Stimulated activated CD4-positive, alpha-beta T cell treated with anti-CD3 and anti-CD28 coated beads, Interleukin-15, amount 100 ng/mL, for 1 hour (primary cell): ENCODE measurements at regions not wholly inside any gene's neighbourhood (a gene's known extent, or its start where the extent isn't known, plus 50 kb on each side); places are given as distances from the start of the nearest gene placed in this dataset.
"Not testable (repeated sequence)": the region's sequence is repeated elsewhere in the genome, so short reads cannot be mapped to it uniquely, and the experiment has no call there.

ENCODE experiments used
- DNase-seq, 2 donors: peaks; one replicate each; pipeline ENCODE4 v3.0.0-alpha.2; 2020; ENCODE audit warnings: low read depth in 1 of 2, low spot score in 1 of 2

DNA sequence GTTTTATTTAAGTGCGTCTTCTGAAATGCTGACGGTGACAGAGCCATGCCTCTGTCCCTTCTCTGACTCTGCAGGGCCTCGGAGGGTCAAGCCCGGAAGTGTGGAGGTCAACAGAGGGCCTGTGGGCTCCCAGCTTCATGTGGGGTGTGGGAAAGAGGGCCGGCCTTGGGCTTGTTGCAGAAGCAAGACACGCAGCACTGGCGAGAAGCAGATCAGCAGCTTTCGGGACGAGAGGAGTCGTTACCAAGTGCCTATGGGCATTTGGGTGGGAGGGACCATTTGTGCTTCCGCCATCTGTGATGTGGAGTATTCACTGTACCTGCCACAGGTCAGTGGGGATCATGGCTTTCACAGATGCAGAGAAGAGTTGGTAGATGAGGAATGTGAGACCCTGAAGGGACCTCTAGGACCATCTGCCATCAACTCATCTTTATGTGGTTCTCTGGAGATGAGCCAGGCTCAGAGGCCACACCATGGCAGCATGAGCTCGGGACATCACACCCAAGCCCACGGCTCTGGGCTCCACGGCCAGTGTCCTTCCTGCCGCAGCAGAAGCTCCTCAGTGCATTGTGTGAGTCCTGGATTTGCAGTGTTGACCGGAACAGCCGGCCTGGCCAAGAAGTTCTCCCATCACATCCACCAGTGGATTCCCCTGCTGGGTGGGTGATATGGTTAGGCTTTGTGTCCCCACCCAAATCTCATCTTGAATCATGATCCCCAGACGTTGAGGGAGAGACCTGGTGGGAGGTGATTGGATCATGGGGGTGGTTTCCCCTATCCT, 590.7 kb downstream of the TBC1D22A start:
- no peak for DNase-seq

- no peak for DNase-seq
Measured at GRCh38 chr22:47351836-47352579, 589.6 kb downstream of the TBC1D22A start.

GRCh38 chr22:47346287-47346686, 583.8 kb downstream of the TBC1D22A start:
- not testable (repeated sequence) for DNase-seq

- no peak for DNase-seq
Measured at GRCh38 chr22:47345025-47345424, 582.6 kb downstream of the TBC1D22A start.

DNA sequence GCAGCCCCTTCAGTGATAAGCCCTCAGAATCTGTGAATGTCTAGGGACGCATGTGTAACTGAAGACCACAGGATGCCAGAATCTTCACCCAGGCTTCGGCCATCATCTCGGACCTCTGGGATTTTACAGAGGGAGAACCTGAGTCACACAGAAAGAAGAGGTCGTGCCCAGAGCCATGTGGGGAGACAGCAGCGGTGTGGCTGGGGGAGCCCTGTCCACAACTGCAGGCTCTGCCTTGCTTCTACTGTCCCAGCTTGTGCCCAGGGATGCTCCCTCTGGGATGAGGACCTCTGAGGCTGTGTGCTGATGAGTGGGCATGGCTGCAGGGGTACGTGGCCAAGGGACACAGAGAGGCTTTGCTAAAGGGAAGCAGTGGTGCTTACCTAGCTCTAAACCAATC, 582.0 kb downstream of the TBC1D22A start:
- DNase-seq = no peak

DNA sequence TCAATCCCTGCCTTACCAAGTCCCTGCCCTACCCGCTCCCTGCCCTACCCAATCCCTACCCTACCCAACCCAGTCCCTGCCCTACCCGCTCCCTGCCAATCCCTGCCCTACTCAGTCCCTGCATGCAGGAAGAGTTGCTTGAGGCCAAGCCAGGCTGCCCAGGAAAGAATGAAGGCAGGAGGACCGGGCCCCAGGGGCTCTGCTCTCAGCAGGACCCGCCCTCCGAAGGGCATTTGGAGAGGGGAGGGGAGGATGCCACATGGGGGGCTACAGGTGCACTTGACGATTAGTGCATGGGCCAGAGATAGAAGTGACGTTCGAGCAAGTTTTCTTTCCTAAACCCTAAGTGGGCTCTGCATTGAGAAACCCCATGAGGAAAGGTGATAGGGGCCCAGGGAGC, 581.2 kb downstream of the TBC1D22A start:
- no peak for DNase-seq

DNA sequence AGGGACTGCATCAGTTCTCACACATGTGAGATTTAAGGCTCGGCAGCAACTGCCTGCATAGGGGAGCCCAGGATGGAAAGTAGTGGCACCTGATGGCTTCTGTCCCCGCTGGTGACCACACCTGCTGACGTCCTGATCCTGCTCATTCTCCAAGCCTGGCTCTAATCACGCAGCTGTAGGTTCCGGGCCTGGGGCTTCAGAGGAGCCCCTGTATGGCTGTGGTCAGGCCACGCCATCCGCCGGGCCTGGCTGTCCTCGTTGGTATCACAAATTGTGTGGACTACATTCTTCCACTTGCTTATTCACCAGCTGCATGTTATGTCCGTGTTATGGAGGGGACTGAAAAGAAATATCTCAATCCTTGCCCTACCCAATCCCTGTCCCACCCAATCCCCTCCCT, 580.0 kb downstream of the TBC1D22A start:
- DNase-seq = no peak

DNA sequence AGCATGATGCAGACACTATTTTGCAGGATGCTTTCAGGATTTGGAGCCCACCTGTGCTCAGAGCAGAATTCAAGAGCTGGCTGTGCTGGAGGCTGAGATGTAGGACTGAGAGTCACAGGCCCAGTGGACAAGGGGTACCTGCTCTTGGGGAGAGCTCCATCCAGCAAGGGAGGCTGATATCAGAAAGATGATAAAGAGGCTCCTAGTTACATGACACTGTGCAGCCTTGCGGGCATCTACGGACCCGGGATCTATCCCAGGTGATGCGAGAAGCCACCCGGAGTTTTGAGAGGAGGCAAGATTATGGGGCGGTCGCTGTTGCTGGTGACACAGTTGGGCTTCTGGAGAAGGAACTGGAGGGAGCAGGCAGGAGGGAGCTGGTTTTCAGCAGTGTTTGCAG, 579.0 kb downstream of the TBC1D22A start:
- DNase-seq = no peak

GRCh38 chr22:47340851-47341436, 578.5 kb downstream of the TBC1D22A start:
- no peak for DNase-seq

- no peak for DNase-seq
Measured at GRCh38 chr22:47337161-47337621, 574.7 kb downstream of the TBC1D22A start.

DNA sequence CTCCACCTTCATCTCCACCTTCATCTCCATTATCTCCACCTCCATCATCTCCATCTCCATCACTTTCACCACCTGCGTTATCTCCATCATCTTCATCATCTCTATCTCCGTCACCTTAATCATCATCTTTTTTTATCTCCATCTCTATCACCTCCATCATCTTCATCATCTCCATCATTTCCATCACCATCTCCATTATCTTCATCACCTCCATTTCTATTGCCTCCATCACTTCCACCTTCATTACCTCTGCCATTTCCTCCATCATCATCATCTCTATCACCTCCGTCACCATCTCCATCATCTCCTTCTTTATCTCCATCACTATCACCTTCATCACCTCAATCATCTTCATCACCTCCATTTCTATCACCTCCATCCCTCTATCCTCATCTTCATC, 573.5 kb downstream of the TBC1D22A start:
- no peak for DNase-seq

- DNase-seq = no peak
Measured at GRCh38 chr22:47335460-47335859, 573.0 kb downstream of the TBC1D22A start.

GRCh38 chr22:47334601-47335000, 572.2 kb downstream of the TBC1D22A start:
- DNase-seq = no peak

GRCh38 chr22:47333625-47334024, 571.2 kb downstream of the TBC1D22A start:
- no peak for DNase-seq

DNA sequence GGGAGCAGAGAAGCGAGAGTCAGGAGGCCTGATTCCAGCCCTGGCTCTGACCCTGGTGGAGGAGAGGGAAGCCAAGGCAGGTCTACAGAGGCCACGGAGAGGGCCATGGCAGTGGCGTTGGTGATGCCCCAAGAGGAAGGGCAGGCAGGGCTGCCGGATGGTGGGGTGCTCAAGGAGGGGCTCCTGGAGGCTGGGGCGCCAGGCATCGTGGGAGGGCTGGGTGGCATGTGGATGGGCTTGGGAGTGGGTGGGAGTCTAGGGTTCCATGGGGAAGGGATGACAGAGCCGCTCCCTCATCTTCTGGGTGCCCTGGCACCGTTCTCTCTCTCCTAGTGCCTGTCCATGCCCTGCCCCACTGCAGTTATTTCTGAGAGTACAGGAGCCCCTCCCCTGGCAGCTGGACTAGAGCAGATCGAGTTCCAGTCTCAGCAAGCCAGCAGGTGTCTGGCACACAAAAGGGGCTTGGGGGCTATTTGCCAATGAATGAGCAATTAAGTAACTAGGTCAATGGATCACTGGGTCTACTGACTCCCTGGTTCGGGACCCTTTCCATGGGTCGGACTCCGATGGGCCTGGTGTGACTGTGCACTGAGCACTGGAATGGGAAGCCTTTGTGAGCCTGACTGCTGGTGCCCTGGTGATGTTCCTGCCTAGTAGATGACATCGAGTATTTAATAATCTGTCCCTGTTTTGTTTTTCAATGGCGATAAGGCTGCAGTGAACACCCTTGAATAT, 570.0 kb downstream of the TBC1D22A start:
- no peak for DNase-seq

GRCh38 chr22:47331750-47332149, 569.3 kb downstream of the TBC1D22A start:
- DNase-seq = no peak

- DNase-seq = no peak
Measured at GRCh38 chr22:47329727-47330650, 567.5 kb downstream of the TBC1D22A start.

- DNase-seq = no peak
Measured at GRCh38 chr22:47328550-47329243, 566.2 kb downstream of the TBC1D22A start.

- DNase-seq = no peak
Measured at GRCh38 chr22:47327241-47327640, 564.8 kb downstream of the TBC1D22A start.

GRCh38 chr22:47325249-47325648, 562.8 kb downstream of the TBC1D22A start:
- DNase-seq = no peak
